Activated CD4-positive, alpha-beta T cell treated with anti-CD3 and anti-CD28 coated beads, Interleukin-2, Interleukin-4, amounts not matched to agents 100 ng/mL and 50 ng/mL, durations not matched to agents 16 hours and 8 hours (primary cell): ENCODE measurements at regions not wholly inside any gene's neighbourhood (a gene's known extent, or its start where the extent isn't known, plus 50 kb on each side); places are given as distances from the start of the nearest gene placed in this dataset.
"Not testable (repeated sequence)": the region's sequence is repeated elsewhere in the genome, so short reads cannot be mapped to it uniquely, and the experiment has no call there.

Experiments
- DNase-seq: peaks from one replicate; pipeline ENCODE4 v3.0.0-alpha.2; 2020; ENCODE audit warnings: low spot score

DNA sequence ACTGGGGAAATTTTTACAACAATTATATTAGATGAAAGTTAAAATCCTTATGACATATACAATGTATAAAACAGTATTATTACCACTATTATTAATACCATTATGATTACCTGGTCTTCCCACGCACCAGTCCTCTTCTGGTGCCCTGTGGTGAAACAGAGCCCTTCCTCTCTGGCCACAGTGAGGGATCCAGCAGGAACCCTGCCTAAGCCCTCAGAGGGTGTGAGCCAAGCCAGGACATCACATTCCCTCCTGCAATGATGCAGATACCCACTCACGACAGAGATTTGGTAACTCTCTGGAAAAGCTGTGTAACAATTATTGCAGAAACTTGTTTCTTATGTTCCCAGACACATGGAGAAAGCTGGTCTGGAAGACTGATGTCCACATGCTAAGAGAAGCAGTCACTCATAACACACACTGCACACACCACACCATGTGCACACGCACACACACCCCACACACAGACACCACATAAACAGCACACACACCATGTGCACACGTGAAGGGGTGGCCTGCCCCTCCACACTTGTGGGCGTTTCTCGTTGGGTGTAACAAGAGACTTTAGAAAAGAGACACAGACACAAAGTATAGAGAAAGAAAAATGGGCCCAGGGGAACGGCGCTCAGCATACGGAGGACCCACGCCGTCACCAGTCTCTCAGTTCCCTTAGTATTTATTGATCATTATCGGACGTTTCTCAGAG is 1373.8 kb upstream of the DEFB115 start:
- DNase-seq, result not testable (repeated sequence)

DNA sequence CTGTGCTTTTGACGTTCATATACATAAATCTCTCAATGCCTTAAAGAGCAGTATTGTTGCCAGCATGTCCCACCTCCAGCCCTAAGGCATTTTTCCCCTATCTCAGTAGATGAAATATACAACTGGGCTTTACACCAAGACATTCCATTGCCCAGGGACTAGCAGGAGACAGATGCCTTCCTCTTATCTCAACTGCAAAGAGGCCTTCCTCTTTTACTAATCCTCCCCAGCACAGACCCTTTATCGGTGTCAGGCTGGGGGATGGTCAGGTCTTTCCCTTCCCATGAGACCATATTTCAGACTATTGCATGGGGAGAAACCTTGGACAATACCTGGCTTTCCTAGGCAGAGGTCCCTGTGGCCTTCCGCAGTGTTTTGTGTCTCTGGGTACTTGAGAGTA is 1373.1 kb upstream of the DEFB115 start:
- DNase-seq, result not testable (repeated sequence)

DNA sequence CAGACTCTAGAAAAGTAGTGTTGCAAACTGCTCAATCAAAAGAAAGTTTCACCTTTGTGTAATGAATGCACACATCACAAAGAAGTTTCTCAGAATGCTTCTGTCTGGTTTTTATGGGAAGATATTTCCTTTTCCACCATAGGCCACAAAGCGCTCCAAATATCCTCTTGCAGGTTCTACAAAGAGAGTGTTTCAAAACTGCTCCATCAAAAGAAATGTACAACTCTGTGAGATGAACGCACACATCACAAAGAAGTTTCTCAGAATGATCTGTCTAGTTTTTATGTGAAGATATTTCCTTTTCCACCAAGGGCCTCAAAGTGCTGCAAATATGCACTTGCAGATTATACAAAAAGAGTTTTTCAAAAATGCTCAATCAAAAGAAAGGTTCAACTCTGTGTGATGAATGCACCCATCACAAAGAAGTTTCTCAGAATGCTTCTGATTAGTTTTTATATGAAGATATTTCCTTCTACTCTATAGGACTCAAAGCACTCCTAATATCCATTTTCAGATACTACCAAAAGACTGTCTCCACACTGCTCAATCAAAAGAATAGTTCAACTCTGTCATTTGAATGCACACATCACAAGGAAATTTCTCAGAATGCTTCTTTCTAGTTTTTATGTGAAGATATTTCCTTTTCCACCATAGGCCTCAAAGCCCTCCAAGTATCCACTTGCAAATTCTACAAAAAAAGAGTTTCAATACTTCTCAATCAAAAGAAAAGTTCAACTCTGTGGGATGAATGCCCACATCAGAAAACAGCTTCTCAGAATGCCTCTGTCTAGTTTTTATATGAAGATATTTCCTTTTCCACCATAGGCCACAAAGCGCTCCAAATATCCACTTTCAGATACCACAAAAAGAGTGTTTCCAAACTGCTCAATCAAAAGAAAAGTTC is 1371.9 kb upstream of the DEFB115 start:
- not testable (repeated sequence) for DNase-seq

- not testable (repeated sequence) for DNase-seq
These were observed 1365.9 kb upstream of the DEFB115 start for GRCh38 chr20:29891555-29891954.
